ENCODE measurements at regions not wholly inside any gene's neighbourhood (a gene's known extent, or its start where the extent isn't known, plus 50 kb on each side); places are given as distances from the start of the nearest gene placed in this dataset.
"Not testable (repeated sequence)": the region's sequence is repeated elsewhere in the genome, so short reads cannot be mapped to it uniquely, and the experiment has no call there.

DNA sequence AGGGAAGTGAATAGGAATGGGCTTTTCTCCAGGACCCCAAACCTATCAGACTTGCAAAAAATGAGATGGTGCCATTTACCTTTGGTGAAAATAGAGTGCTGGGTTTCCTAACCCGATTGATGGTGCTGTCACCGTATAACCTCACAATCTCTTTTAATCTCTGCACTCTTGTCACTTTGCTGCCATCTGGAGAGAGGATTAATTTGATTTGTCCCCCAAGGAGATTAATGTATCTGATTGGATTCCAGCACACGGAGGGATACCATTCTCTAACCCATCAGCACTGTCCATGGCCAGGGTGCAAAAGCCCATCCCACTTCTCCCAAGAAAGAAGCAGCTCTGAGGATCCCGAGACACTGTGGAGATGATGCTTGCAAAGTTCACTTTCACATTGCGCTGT is 86.3 kb upstream of the NFE2L3 start:
- no peak for DNase-seq

DNA sequence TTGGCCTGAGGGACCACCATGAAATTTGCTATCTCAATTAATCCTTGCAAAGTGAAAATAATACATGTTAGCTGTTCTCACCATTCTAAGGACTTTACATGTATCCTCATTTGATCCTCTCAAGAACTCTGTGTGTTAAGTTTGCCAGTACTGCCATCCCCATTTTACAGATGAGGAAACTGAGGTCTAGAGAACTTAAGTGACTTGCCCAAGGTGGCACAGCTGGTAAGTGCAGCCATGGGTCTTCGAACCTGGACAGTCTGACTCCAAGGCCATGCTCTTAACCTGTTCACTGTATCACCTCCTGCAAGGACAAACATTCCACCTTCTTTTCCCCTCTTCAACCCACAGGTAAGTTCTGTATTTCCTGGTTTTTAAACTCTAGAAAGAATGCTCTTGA is 85.3 kb upstream of the NFE2L3 start:
- no peak for DNase-seq

GRCh38 chr7:26070290-26070689 is 81.7 kb upstream of the NFE2L3 start:
- no peak for DNase-seq

- no peak for DNase-seq
Observed at GRCh38 chr7:26071622-26072456, 80.2 kb upstream of the NFE2L3 start.

DNA sequence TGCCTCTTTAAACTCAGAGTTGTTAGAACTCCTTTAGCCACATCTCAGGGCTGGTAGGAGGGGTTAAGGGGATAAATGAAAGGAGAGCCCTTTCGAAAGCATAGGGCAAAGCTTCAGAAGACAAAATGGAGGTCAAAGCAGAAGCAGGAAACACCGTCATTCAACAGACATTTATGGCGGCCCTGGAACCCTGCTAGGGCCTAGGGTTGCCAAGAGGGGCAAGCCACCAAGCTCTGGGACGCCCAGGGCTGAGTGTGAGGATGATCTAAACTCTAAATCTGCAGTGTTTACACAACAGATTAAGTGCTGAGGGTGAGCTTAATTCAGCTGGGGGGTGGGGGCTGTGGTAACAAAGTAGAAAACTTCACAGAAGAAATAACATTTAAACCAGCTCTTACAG is 79.0 kb upstream of the NFE2L3 start:
- no peak for DNase-seq

GRCh38 chr7:26074919-26075318 is 77.1 kb upstream of the NFE2L3 start:
- DNase-seq: no peak

DNA sequence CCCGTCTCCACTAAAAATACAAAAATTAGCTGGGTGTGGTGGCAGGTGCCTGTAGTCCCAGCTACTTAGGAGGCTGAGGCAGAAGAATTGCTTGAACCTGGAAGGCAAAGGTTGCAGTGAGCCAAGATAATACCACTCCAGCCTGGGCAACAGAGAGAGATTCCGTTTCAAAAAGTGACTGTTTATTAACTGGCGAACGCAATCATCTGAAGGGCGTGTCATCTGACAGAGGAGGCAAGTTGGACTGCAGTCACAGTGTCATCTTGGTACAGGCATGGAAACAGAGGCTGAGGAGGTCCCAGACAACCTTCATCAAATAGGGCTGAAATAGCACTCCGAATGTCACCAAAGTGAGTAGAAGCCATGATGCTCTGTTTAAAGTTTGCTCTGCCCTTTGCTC is 75.3 kb upstream of the NFE2L3 start:
- no peak for DNase-seq

DNA sequence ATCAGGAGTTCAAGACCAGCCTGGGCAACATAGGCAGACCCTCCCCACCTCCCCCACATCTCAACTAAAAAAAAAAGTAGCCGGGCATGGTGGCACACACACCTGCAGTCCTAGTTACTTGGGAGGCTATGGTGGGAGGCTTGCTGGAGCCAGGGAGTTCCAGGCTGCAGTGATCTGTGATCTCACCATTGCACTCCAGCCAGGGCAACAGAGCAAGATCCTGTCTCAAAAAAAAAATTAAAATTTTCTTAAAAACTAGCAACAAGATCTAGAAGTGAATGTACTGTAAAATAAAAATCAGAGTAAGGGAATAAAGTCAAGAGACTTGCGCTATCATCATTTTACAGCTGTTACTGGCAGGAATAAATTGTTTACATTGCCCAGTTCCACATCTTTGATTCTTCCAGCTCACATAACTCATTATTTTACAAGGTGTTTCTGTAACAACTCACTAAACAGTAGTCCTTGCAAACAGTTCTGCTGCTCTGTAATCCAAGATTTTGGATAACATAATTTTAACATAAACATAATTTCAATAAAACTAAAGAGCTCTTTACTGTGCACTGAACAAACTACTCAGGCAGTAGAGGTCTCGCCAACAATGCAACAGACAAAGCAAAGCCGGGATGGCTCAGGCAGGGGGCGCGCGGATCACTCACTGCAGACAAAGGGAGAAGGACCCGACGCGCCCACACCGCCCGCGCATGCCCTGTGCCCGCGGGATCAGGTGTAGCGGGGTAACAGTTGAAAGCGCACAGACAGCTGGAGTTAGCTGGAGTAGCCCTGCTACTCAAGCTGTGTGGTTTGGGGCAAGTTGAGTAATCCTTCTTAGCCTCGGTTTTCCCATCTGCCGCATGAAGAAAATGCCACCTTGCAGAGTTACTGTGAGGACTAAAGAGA is 73.3 kb upstream of the NFE2L3 start:
- peak; percentile 73 to 81 for DNase-seq

GRCh38 chr7:26081638-26082037 is 70.4 kb upstream of the NFE2L3 start:
- no peak for DNase-seq

DNA sequence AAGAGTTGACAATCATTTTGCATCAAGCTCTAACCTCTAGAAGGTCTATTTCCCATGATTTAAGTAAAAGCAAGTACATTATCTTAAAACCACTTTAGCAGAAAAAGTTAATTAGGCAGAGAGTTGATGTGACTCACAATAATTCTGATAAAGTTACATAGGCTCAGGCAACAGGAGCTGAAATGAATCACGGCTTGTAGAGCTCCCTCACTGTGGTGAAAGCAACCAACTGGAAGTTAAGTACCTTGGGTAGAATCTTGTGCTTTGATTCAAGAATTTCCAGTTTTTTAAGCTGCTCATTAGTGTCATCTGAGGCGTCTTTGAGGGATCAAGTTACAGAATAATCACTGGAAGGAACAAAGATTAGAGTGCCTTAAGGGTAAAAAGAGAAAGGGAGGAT is 68.9 kb upstream of the NFE2L3 start:
- DNase-seq: no peak

DNA sequence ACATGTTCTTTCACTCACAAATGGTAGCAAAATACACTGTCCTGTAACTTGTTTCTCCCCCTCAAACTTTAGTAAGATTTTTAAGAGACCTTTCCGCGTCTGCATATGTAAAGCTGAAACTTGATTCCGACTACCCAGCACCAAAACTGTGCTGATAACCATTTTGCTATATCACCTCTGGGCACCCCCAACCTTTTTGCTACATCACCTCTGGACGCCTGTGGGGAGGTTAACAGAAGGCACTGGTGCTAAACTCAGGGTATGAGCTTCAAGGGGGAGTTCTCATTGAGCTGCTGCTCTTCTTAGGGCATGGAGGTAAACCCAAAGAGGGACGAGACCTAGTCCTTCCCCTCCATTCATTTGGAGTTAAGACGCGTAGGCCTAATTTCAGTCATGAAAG is 67.6 kb upstream of the NFE2L3 start:
- no peak for DNase-seq

- DNase-seq: no peak
Observed at GRCh38 chr7:26085771-26086170, 66.2 kb upstream of the NFE2L3 start.

- no peak for DNase-seq
Observed at GRCh38 chr7:26087321-26088091, 64.5 kb upstream of the NFE2L3 start.

GRCh38 chr7:26089469-26089868 is 62.5 kb upstream of the NFE2L3 start:
- DNase-seq: not testable (repeated sequence)

- peak; percentile 10 to 29 for DNase-seq
Observed at GRCh38 chr7:26090927-26091519, 61.0 kb upstream of the NFE2L3 start.

DNA sequence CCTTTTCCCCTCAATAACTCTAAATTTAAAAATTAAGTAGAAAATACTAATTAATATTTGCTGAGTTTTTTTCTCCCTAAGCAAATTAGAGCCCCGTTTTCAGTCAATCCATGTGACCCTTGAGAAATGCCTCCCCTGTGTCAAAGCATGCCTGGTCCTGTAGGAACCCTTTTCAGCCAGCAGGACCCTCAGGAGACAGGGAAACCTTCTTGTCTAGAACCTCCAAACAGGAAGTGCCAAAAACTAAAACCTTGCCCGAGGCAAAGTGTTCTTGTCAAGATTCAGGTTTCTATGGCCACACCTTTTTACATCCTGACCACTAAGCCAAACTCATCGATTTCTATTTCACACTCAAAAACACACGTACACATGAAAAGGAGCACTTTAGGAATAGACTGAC is 60.1 kb upstream of the NFE2L3 start:
- no peak for DNase-seq

DNA sequence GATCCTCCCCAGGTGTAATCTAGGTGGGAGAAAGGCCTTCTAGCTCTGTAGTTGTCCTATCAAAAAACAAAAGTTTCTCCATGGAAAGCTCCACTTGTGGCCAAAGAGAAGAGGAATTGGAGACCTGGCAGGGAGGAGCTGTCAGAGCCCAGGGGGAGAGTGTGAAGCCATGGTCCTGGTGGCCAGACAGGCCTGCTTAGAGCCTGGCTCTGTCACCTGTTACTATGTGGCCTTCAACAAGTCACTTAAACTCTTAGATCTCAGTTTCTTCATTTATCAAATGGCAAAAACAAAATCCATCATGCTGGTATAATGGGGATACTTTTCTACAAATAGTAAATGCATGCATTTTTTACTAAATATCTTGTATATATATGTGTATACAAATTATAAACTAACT is 59.0 kb upstream of the NFE2L3 start:
- no peak for DNase-seq

DNA sequence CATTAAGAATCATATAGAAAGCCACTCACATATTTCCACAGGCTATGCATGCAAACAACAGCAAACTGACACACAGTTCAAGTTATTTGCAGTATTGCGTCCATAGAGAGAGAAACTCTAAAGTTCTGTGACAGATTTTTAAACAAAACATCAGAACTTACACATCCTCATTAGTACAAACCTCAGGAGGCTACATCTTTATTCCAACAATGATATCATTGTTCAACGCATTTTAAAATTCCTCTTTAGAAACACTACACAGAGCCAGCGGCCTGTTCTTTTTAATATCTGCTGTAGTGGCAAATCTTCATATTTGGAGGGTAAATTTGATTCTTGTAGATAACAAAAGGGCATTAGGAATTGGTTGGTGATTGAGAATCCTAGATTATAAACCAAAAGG is 55.9 kb upstream of the NFE2L3 start:
- DNase-seq: no peak

- DNase-seq: no peak
Observed at GRCh38 chr7:26097837-26098668, 53.9 kb upstream of the NFE2L3 start.

DNA sequence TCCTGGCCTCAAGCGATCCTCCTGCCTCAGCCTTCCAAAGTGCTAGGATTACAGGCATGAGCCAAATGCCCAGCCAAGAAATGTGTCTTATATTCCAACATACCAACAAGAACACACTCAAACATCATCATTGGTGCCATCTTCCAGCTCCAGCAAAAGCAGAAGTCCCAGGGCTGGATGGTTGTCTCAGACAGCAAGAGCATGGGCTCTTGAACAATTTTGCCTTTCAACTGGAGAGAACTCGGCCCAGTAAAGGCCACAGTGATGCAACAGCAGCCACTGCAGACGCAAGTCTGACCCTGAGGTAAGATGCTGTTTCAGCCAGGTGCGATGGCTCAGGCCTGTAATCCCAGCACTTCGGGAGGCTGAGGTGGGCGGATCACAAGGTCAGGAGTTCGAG is 52.8 kb upstream of the NFE2L3 start:
- DNase-seq: no peak

- no peak for DNase-seq
Observed at GRCh38 chr7:26100406-26101339, 51.3 kb upstream of the NFE2L3 start.
